B cell (primary cell): ENCODE measurements at regions not wholly inside any gene's neighbourhood (a gene's known extent, or its start where the extent isn't known, plus 50 kb on each side); places are given as distances from the start of the nearest gene placed in this dataset.

Source experiments
- ATAC-seq: fragments of 200-7000 bp; cut with Tn5 transposase; one replicate; pipeline ENCODE4 v1.10.0; 2021; ENCODE audit warnings: low read depth, mild to moderate bottlenecking, moderate number of reproducible peaks, moderate library complexity
- CTCF ChIA-PET: fragments of 350-600 bp; sonication (Branson Sonifier 250); formaldehyde crosslinking; loops from one replicate; lab custom pipeline; 2021; ENCODE audit warnings: antibody characterized with exemption, inconsistent platforms; lab: Charles Lee
- POLR2A ChIA-PET: fragments of 350-600 bp; sonication (Branson Sonifier 250); formaldehyde crosslinking; loops from one replicate; lab custom pipeline; 2021; ENCODE audit warnings: antibody characterized with exemption; lab: Charles Lee
- DNase-seq: peaks from one replicate; pipeline ENCODE4 v3.0.0; 2013
- H2AFZ ChIP-seq: 2 replicates; pipeline ENCODE4 v1.6.1; 2012; ENCODE audit warnings: mild to moderate bottlenecking, low read depth, low read length; ENCODE audit not compliant: insufficient read depth, poor library complexity, severe bottlenecking
- H3K27ac ChIP-seq, 2 donors: 1 replicate in 1 of 2; 2 replicates in 1 of 2; pipeline ENCODE4 v1.5.1; 2012 to 2013; ENCODE audit warnings: low read length in 2 of 2, mild to moderate bottlenecking in 2 of 2, moderate library complexity in 1 of 2
- H3K27me3 ChIP-seq, 4 experiments: fragments of 200-600 bp in 1 of 4; sonication (generic) in 1 of 4; replicated peaks in 1 of 4; 1 replicate in 2 of 4; 2 replicates in 2 of 4; pipeline versions ENCODE4 v1.6.1 to v1.7.0; 2013 to 2016; ENCODE audit warnings: low read length in 3 of 4, mild to moderate bottlenecking in 2 of 4, mixed read lengths in 1 of 4, moderate library complexity in 1 of 4; ENCODE audit not compliant: insufficient read depth in 4 of 4, control insufficient read depth in 3 of 4; ENCODE audit errors: control extremely low read depth in 1 of 4
- H3K36me3 ChIP-seq, 2 experiments: replicated peaks in 1 of 2; 1 replicate in 1 of 2; 2 replicates in 1 of 2; pipeline versions ENCODE4 v1.6.1 to v1.7.1; 2013; ENCODE audit warnings: low read length in 1 of 2; ENCODE audit not compliant: insufficient read depth in 2 of 2, control insufficient read depth in 1 of 2; ENCODE audit errors: control extremely low read depth in 1 of 2, extremely low read depth in 1 of 2
- H3K4me1 ChIP-seq, 2 donors: fragments of 200-600 bp in 1 of 2; sonication (generic) in 1 of 2; 1 replicate in 1 of 2; 2 replicates in 1 of 2; pipeline versions ENCODE4 v1.5.1 to v1.6.1; 2013 to 2017; ENCODE audit warnings: low read length in 2 of 2; ENCODE audit not compliant: control insufficient read depth in 2 of 2, insufficient read depth in 2 of 2
- H3K4me2 ChIP-seq: replicated peaks from 2 replicates; pipeline ENCODE3; 2012; ENCODE audit warnings: mild to moderate bottlenecking, low read depth, low read length; ENCODE audit not compliant: poor library complexity, severe bottlenecking
- H3K4me3 ChIP-seq, 5 experiments: fragments of 200-600 bp in 1 of 5; sonication (generic) in 1 of 5; 1 replicate in 3 of 5; 2 replicates in 2 of 5; pipeline versions ENCODE4 v1.5.1 to v1.7.0; 2011 to 2016; ENCODE audit warnings: low read length in 4 of 5, mild to moderate bottlenecking in 4 of 5, low read depth in 2 of 5, control low read depth in 1 of 5, moderate library complexity in 1 of 5; ENCODE audit not compliant: insufficient read depth in 1 of 5; ENCODE audit errors: control extremely low read depth in 1 of 5, extremely low read depth in 1 of 5
- H3K79me2 ChIP-seq: fragments of 200-600 bp; sonication (generic); one replicate; pipeline ENCODE4 v1.6.0; 2016; ENCODE audit warnings: low read length; ENCODE audit not compliant: control insufficient read depth, insufficient read depth
- H3K9ac ChIP-seq: fragments of 200-600 bp; sonication (generic); 2 replicates; pipeline ENCODE4 v1.6.1; 2017; ENCODE audit warnings: mild to moderate bottlenecking, low read length, moderate library complexity
- H3K9me3 ChIP-seq, 3 donors: one replicate each; pipeline versions ENCODE4 v1.6.1 to v1.7.1; 2013; ENCODE audit warnings: low read length in 2 of 3; ENCODE audit not compliant: control insufficient read depth in 2 of 3, insufficient read depth in 1 of 3; ENCODE audit errors: control extremely low read depth in 1 of 3
- H4K20me1 ChIP-seq: 2 replicates; pipeline ENCODE4 v1.6.0; 2012; ENCODE audit warnings: mild to moderate bottlenecking, low read length; ENCODE audit not compliant: insufficient read depth, control insufficient read depth, poor library complexity, severe bottlenecking
- H3K27ac Mint-ChIP-seq: one replicate; pipeline ENCODE4 v1.8.0; 2021; ENCODE audit warnings: mixed read lengths
- H3K27me3 Mint-ChIP-seq: one replicate; pipeline ENCODE4 v1.8.0; 2021; ENCODE audit warnings: mixed read lengths
- H3K4me1 Mint-ChIP-seq: one replicate; pipeline ENCODE4 v1.8.0; 2021; ENCODE audit warnings: mixed read lengths
- H3K4me3 Mint-ChIP-seq: one replicate; pipeline ENCODE4 v1.8.0; 2021; ENCODE audit warnings: mixed read lengths
- H3K9me3 Mint-ChIP-seq: one replicate; pipeline ENCODE4 v1.8.0; 2022; ENCODE audit warnings: mixed read lengths; ENCODE audit not compliant: insufficient read depth
- EZH2 ChIP-seq: IDR thresholded peaks from 2 replicates; pipeline ENCODE4 v1.6.1; 2012; ENCODE audit warnings: borderline replicate concordance, low read depth, mild to moderate bottlenecking, moderate library complexity, low read length; ENCODE audit not compliant: insufficient read depth, poor library complexity, severe bottlenecking
- WGBS: methylation state at CpG from one replicate; pipeline ENCODE4 v1.1.5; 2013; ENCODE audit warnings: missing lambda C conversion rate; ENCODE audit not compliant: insufficient coverage; 5-methylcytosine and 5-hydroxymethylcytosine counted together
- intact Hi-C: fragments of 100-400 bp; cut with micrococcal nuclease; formaldehyde crosslinking; loops from one replicate; pipeline ENCODE4 v1.10.0; 2022
- TF ChIP-seq, protein P1 (sequence below): fragments of 200-600 bp; IDR thresholded peaks from one replicate; pipeline ENCODE4 v1.8.0; 2022; ENCODE audit warnings: antibody characterized with exemption, mild to moderate bottlenecking

DNA sequence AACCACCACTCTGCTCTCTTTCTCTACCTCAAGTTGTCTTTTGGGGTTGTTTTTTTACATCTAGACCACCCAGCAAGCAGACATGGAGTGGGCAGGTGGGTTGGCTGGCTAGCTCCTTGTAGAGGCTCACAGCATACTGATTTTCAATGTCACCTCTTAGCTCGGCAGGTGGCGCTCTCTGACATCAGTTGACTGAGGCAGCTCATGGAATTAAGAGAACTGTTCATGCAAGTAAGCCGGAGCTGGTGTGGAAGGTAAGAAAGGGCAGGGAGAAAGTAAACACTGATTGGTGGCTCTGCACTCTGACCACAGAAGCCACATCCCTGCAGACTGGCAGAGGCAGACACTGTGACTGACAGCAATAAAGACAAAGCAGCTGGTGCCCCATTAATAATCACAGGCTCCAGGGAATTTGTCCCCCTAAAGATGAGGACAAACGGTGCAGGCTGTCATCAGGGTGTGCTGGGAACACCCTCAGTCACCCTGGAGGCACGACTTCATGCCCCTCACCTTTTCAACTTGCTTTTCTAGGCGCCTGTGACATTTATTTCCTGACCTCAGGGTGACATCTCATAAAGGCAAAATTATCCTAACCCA lies 226.8 kb downstream of the LMX1A start:
- no peak for DNase-seq
- Mint-ChIP-seq H3K4me3 (no peak overlapping the region), H3K27ac (no peak overlapping the region), H3K9me3 (no peaks in the 10 kb centered on the region), H3K4me1 (no peaks in the 10 kb centered on the region), H3K27me3 (peaks cover 10% of the 10 kb centered on the region)
- TF ChIP-seq EZH2: no peak
- TF ChIP-seq, protein P1, sequence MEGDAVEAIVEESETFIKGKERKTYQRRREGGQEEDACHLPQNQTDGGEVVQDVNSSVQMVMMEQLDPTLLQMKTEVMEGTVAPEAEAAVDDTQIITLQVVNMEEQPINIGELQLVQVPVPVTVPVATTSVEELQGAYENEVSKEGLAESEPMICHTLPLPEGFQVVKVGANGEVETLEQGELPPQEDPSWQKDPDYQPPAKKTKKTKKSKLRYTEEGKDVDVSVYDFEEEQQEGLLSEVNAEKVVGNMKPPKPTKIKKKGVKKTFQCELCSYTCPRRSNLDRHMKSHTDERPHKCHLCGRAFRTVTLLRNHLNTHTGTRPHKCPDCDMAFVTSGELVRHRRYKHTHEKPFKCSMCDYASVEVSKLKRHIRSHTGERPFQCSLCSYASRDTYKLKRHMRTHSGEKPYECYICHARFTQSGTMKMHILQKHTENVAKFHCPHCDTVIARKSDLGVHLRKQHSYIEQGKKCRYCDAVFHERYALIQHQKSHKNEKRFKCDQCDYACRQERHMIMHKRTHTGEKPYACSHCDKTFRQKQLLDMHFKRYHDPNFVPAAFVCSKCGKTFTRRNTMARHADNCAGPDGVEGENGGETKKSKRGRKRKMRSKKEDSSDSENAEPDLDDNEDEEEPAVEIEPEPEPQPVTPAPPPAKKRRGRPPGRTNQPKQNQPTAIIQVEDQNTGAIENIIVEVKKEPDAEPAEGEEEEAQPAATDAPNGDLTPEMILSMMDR: no peak
- Histone ChIP-seq H3K4me2 (no peak overlapping the region), H3K9me3 (peaks cover 0 to 4% (median 0%) of the 10 kb centered on the region in 3 donors), H3K27me3 (no peaks in the 10 kb centered on the region), H3K36me3 (no peaks in the 10 kb centered on the region), H3K9ac (no peak overlapping the region), H2AFZ (no peak overlapping the region), H3K27ac (no peak overlapping the region), H3K79me2 (no peaks in the 10 kb centered on the region), H4K20me1 (no peaks in the 10 kb centered on the region), H3K4me1 (no peaks in the 10 kb centered on the region), H3K4me3 (no peak overlapping the region)
- ChIA-PET CTCF (interaction anchor here (0.9 kb wide), 1 partner anchor 16 kb away, joined by 3 read pairs; no protein-coding TSS in a partner anchor), POLR2A (no interaction called here)
- intact Hi-C loops: no loop called here
- ATAC-seq: no peak
- 13% methylated on average over 6 of the region's 6 CpGs for WGBS

GRCh38 chr1:165124772-165125171 lies 231.7 kb downstream of the LMX1A start:
- Mint-ChIP-seq H3K27ac (no peak overlapping the region), H3K27me3 (peaks cover 12% of the 10 kb centered on the region), H3K4me3 (no peak overlapping the region), H3K9me3 (no peaks in the 10 kb centered on the region), H3K4me1 (no peaks in the 10 kb centered on the region)
- POLR2A ChIA-PET: no interaction called here
- no peaks in the 10 kb centered on the region for H3K79me2 ChIP-seq
- DNase-seq (no peak), ATAC-seq (no peak)
- intact Hi-C loops: no loop called here
- WGBS: 82% methylated on average over 2 of the region's 4 CpGs
- no peaks in the 10 kb centered on the region for H4K20me1 ChIP-seq
- TF ChIP-seq, protein P1: no peak
- no peak for TF ChIP-seq EZH2
- no peaks in the 10 kb centered on the region for H3K36me3 ChIP-seq
- H3K4me1 ChIP-seq: no peaks in the 10 kb centered on the region
- no peak overlapping the region for H3K4me3 ChIP-seq
- CTCF ChIA-PET: interaction anchor here (1.8 kb wide), 1 partner anchor 10 kb away, joined by 4 read pairs; no protein-coding TSS in a partner anchor
- peaks cover 0 to 4% (median 0%) of the 10 kb centered on the region in 4 experiments for H3K27me3 ChIP-seq
- no peak overlapping the region for H2AFZ ChIP-seq
- no peak overlapping the region for H3K9ac ChIP-seq
- no peak overlapping the region for H3K27ac ChIP-seq
- H3K4me2 ChIP-seq: no peak overlapping the region
- H3K9me3 ChIP-seq: peaks cover 0 to 4% (median 0%) of the 10 kb centered on the region in 3 donors
